Umbilical cord (tissue), 1 donor: ENCODE measurements at regions not wholly inside any gene's neighbourhood (a gene's known extent, or its start where the extent isn't known, plus 50 kb on each side); places are given as distances from the start of the nearest gene placed in this dataset.

Experiments used
- DNase-seq: peaks from one replicate; pipeline ENCODE4 v3.0.0-alpha.2; 2015; ENCODE audit warnings: low spot score

DNA sequence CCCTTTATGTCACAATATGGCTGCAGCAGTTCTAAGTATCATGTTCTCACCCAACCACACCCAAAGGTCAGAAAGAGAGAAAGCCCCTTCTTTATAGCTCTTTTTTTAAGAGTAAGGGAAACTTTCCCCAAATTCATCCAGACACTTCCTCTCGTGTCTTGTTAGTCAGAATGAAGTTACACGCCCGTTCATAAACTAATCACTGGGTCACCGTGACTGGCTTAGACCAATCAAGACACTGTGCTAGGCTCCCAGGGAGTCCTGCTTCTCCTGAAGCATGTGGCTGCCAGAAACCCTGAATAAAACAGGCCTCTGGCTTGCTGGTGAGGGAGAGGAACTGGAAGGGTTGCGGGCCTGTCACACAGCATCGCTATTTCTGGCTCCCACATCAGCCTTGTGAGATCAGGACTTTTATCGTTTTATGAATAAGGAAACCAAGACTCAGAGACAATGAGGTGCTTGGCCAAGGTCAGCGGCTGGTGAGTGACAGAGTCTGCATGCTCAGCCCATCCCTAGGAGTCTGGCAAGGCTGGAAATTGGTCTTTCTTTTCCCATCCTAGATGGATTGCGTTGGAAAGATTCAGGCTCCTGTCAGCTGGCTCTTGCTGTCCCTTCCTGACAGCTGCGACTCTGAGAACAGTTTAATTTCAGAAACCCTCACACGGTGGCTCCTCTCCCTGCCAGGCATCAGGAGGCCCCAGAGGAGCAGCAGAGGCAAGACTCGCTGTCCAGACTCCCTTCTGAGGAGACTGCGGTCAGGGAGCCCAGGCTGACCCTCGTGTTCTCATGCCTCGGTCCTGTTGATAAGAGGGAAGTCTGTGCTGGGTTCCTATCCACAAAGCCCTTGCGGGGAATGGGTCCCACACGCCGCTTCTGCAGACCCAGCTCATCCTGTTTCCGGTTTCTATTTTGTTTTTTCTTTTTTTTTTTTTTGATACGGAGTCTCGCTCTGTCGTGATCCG, 104.5 kb upstream of the TAF1B start:
- peak; percentile 47 for DNase-seq

DNA sequence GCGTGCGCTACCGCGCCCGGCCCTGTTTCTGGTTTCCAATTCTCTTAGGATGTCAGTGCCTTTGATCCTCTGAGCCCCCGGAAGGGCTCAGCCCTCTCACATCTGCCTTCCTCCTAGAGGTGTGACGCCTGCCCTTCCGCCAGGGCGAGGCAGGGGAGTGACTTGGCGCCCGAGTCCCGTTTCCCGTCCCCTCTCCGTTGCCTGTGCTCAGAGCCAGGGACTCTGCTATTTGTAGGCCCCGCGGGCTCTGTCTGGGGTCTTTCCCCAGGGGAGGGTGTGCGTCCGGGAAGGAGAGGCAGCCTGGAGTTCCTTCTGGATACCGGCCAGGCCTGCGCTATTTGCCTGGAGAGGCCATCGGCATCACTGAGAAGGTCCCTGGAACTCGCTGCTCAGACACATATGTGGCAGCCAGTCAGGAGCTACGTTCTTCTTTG, 103.7 kb upstream of the TAF1B start:
- no peak for DNase-seq

DNA sequence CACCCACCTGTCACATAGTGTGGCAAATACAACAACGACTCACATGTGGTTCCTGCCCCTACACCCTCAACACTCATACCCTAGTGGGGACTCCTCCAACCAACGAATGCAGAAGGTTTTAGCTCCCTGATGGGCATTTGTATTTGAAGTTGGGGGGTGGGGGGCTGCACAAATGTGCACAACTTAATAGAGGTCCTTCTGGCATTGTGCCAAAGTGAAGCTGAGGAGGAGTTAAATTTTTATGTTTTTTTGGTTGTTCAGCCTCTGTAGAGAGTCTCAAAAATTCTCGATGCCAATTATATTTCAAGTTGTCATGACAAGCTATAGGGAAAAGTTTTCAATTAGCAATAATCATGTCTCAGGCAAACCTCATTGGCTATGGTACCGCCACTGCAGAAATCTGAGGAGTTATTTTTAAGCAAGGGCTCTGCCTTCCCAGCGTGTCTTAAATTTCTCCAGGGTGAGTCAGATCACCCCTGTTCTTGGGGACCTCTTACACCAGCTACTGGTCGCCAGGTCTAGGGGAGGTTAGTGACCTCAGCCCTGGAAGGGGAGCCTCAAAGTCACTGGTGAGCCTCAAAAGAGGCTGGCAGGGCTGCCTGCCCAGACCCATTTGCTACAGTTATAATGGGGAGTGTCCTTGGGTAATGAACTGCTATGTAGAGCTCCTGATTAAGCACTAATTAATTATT, 102.7 kb upstream of the TAF1B start:
- no peak for DNase-seq

DNA sequence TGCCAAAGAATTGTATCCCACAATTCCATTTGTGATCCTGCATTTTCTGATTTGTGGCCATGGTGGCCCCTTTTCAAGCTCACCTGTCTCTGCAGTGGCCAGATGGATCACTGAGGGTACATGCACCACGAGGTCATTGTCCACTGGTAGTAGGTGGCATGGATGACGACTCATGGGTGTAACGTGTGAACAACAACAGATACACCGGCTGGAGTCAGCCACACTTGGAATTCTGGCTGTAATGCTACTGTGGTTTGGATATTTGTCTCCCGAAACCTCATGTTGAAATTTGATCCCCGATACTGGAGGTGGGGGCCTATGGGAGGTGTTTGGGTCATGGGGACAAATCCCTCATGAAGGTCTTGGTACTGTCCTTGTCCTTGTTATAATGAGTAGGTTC, 102.2 kb upstream of the TAF1B start:
- no peak for DNase-seq

DNA sequence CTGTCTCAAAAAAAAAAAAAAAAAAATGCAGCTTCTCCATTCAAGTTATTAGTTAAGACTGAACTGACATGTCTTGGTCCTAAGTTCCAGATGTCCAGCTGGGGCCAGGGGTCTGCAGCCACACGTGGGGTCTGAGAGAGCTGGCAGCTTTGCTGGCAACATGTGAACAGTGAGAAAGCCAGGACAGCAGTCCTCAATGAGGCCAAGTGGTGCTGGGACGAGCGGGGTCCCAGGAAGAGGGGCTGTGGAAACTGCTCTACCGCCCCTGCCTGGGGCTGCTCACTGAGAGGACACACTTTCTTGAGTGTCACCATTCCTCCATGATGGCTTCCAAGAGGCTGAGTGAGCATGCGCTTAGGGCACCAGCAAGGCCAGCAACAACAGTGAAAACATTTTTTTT, 100.7 kb upstream of the TAF1B start:
- no peak for DNase-seq

DNA sequence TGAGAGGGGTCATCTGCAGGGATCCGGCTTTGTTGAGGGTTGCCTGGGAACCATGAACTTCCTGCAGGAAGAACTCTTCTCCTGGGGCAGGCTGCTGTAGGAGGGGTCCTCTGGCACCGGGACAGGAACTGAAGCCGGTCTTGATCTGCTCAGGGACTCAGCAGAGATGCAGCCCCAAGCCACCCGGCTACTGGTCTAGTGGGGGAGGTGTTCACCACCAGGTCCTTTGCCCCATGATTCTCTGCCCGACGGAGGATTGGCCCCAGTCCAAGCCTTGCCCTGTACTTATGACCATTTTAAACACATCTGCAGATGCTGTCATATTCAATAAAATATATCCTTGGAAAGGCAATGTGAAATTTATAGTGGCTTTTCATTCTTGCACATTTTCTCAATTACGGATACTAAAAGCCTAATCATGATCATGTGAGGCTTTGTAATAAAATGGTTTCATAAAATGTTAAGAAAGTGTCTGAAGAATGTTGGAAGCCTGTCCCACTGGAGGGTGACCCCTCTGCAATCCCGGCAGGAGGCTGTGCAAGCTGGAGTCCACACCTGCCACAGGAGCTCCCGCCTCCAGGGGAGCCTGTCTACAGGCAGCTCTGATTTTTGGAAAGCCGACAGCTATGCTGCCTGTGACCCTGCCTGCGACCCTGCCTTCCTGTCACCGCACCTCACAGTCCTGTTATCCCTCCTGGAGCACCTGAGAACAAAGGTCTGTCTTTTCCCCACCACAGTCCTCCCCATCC, 98.8 kb upstream of the TAF1B start:
- DNase-seq: no peak

- no peak for DNase-seq
Measured at GRCh38 chr2:9745153-9745899, 97.9 kb upstream of the TAF1B start.

GRCh38 chr2:9747396-9747795, 95.9 kb upstream of the TAF1B start:
- no peak for DNase-seq

- DNase-seq: no peak
Measured at GRCh38 chr2:9748577-9748976, 94.7 kb upstream of the TAF1B start.

- DNase-seq: no peak
Measured at GRCh38 chr2:9749546-9750223, 93.6 kb upstream of the TAF1B start.

GRCh38 chr2:9750224-9751215, 92.8 kb upstream of the TAF1B start:
- no peak for DNase-seq

DNA sequence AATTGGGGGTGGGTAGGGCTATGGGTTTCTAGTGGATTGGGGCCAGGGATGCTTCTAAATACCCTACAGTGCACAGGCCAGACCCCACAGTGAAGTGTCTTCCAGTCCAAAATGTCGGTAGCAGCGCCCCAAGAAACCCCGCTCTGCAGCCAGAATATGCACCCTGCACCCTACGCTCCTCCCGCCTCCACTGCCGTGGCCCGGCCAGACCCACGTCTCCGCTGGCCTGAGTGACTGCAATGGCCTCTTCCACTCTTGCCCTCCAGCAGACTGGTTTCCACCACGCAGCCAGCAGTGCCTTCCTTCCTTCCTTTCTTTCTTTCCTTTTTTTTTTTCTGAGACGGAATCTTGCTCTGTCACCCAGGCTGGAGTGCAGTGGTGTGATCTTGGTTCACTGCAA, 91.4 kb upstream of the TAF1B start:
- DNase-seq: no peak

- DNase-seq: no peak
Measured at GRCh38 chr2:9752441-9753275, 90.6 kb upstream of the TAF1B start.

DNA sequence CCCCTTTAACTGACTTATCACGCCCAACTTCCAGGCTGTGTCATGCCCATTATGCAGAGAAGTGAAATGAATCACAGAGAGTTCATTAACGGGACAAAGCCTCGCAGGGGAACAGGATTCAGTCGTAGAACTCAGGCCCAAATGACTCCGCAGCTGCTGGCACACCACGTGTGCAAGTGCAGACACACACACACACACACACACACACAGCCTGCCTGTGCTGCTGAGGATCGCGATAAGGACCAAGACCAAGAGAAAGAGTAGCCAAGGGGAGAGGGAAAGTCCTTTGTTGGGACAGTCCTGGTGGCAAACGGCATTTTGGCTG, 90.0 kb upstream of the TAF1B start:
- peak; percentile 64 for DNase-seq

DNA sequence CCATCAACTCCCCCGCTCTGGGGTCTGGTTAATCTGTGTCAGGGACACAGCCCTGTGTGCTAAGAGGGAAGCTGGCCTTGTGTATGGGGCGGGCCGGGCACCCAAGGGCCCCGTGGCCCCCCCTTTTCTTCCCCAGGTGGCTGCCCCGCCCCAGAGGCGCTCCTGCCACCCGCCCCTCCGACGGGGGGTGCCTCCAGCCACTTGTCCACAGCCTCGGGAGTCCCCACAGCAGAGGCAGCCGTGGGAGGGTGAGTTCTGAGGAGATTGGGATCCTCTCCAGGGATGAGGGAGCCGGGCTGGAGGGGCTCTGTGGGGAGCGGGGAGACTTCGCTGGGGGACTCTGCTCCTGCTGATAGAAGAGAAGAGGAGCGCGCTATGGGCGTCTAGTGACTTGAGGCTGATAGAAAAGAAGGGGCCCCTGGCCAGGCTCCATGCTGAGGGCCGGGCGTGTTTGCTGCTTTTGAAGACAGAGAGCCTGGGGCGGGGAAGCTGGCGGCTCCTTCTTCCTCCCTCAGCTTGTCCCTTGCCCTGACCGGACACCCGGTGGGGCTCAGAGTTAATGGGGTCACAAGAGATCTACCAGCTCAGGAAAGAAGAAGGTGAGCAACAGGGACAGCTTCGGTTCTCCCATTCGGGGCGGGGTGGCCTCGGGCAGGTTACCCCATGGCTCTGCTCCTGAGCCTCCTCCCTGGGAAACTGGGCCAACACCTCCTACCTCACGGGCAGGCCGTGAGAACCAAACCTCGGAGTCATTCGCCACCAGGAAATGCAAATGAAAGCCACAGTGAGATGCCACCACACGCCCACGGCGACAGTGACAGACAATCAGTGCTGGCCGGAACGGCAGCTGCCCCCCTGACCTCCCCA, 89.4 kb upstream of the TAF1B start:
- DNase-seq: no peak

- DNase-seq: no peak
Measured at GRCh38 chr2:9754532-9754887, 88.8 kb upstream of the TAF1B start.

DNA sequence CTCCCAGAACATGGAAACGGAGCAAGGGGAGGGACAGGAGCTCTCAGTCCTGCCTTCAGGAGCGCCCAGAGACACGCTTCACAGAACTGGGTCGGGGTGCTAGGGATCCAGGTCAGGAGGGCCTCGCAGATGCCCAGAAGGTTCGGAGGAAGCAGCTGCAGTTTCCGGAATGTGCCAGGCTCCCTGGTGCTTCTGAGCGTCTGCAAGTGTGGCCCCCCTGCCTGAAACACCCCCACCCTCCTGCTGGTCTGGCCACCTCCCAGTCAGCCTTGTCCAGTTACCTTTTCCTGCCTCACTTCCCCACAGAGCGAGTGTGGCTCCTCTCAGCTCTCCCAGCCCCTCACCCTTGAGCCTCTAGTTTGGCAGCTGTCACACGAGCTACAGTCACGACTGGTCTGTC, 88.3 kb upstream of the TAF1B start:
- no peak for DNase-seq

GRCh38 chr2:9755638-9756037, 87.6 kb upstream of the TAF1B start:
- no peak for DNase-seq
